ENCODE measurements at regions not wholly inside any gene's neighbourhood (a gene's known extent, or its start where the extent isn't known, plus 50 kb on each side); places are given as distances from the start of the nearest gene placed in this dataset.

DNA sequence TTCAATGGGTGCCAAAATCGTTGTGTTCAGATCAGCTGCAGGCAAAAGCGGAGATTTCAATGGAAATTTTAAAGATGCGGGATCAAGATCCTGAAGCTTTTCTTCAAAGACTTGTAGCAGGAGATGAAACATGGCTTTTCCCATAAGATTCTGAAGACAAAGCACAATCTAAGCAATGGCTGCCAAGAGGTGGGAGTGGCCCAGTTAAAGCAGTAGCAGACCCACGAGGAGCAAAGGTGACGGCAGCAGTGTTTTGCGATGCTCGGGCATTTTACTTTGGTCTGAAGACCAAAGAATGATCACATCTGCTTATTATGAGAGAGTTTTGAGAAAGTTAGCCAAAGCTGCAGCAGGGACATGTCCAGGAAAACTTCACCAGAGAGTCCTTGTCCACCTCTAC lies 222.9 kb downstream of the DSC3 start:
- no peak overlapping the region for H2BK120ac ChIP-seq (ENCODE audit: low read depth, low read length, poor library complexity, severe bottlenecking)
- peaks cover 8 to 13% (median 10%) of the 10 kb centered on the region in 3 experiments; a peak in 6 of 7 replicates for H3K36me3 Mint-ChIP-seq (ENCODE audit: insufficient read depth in 1 of 3, low read depth in 3 of 3)
- H2BK5ac ChIP-seq (ENCODE audit: insufficient read length, low read length), result no peak overlapping the region
- H3K27ac ChIP-seq (ENCODE audit: insufficient read length, low read depth, low read length), result no peak overlapping the region
- H3K9me3 ChIP-seq (ENCODE audit: control insufficient read depth, low read depth, low read length), result no peaks in the 10 kb centered on the region
- H2BK20ac ChIP-seq (ENCODE audit: low read depth, low read length, poor library complexity, severe bottlenecking), result no peak overlapping the region
- H3K4me2 ChIP-seq (ENCODE audit: insufficient read depth, insufficient read length, low read length), result no peak overlapping the region
- H3K9ac ChIP-seq (ENCODE audit: extremely low read depth, insufficient read length, low read length), result no peak overlapping the region
- no peaks in the 10 kb centered on the region for H3K4me1 ChIP-seq (ENCODE audit: insufficient read depth, low read length)
- no peaks in the 10 kb centered on the region for H3K27me3 Mint-ChIP-seq (ENCODE audit: low read depth)
- no peak overlapping the region for H3K18ac ChIP-seq (ENCODE audit: insufficient read length, low read depth, low read length)
- TF ChIP-seq, protein P1, sequence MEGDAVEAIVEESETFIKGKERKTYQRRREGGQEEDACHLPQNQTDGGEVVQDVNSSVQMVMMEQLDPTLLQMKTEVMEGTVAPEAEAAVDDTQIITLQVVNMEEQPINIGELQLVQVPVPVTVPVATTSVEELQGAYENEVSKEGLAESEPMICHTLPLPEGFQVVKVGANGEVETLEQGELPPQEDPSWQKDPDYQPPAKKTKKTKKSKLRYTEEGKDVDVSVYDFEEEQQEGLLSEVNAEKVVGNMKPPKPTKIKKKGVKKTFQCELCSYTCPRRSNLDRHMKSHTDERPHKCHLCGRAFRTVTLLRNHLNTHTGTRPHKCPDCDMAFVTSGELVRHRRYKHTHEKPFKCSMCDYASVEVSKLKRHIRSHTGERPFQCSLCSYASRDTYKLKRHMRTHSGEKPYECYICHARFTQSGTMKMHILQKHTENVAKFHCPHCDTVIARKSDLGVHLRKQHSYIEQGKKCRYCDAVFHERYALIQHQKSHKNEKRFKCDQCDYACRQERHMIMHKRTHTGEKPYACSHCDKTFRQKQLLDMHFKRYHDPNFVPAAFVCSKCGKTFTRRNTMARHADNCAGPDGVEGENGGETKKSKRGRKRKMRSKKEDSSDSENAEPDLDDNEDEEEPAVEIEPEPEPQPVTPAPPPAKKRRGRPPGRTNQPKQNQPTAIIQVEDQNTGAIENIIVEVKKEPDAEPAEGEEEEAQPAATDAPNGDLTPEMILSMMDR (conservative IDR thresholded peaks at IDR 0.05), result no peak
- H3K23me2 ChIP-seq (ENCODE audit: insufficient read length, low read depth, low read length, poor library complexity, severe bottlenecking), result no peaks in the 10 kb centered on the region
- H3K4me3 Mint-ChIP-seq, result no peak overlapping the region
- no peak overlapping the region for H2BK15ac ChIP-seq (ENCODE audit: low read depth, low read length)
- H4K5ac ChIP-seq (ENCODE audit: insufficient read length, low read depth, low read length), result no peak overlapping the region
- H3K56ac ChIP-seq (ENCODE audit: insufficient read length, low read depth, low read length), result no peak overlapping the region
- DNase-seq, result no peak
- H4K91ac ChIP-seq (ENCODE audit: insufficient read length, low read depth, low read length), result no peak overlapping the region
- no peaks in the 10 kb centered on the region for H4K20me1 ChIP-seq (ENCODE audit: control insufficient read depth, insufficient read depth, insufficient read length)
- no peak overlapping the region for H2AK5ac ChIP-seq (ENCODE audit: insufficient read length, low read length)
- H2BK12ac ChIP-seq (ENCODE audit: insufficient read length, low read depth, low read length), result no peak overlapping the region
- no peak overlapping the region for H3T11ph ChIP-seq (ENCODE audit: low read length)
- WGBS (ENCODE audit: extremely low coverage, insufficient read length, low lambda C conversion rate), result no CpG with 5 or more reads among the region's 7 CpGs
- no peak overlapping the region for H2AFZ ChIP-seq (ENCODE audit: low read length)
- H3K9me3 Mint-ChIP-seq, result peaks cover 15 to 18% of the 10 kb centered on the region in 2 experiments
- no peaks in the 10 kb centered on the region for H3K79me2 ChIP-seq (ENCODE audit: insufficient read depth, low read length)
- H3K79me1 ChIP-seq (ENCODE audit: insufficient read depth, low read depth, low read length, poor library complexity, severe bottlenecking), result no peaks in the 10 kb centered on the region
- H3K27ac Mint-ChIP-seq, result no peak overlapping the region
- H3K14ac ChIP-seq (ENCODE audit: insufficient read depth, low read length), result no peak overlapping the region
- no peak overlapping the region for H3K4ac ChIP-seq (ENCODE audit: low read depth, low read length)
- no peaks in the 10 kb centered on the region; the same call in 1 of the 2 replicates for H3K27me3 ChIP-seq (ENCODE audit: insufficient read depth, low read length)
- no peak overlapping the region for H3K23ac ChIP-seq (ENCODE audit: insufficient read length, low read depth, low read length)
- H3K4me1 Mint-ChIP-seq, result no peaks in the 10 kb centered on the region
- H4K8ac ChIP-seq (replicated peaks; ENCODE audit: insufficient read length, low read depth, low read length), result no peak overlapping the region
